Body of pancreas (tissue), 4 donors: ENCODE measurements at regions not wholly inside any gene's neighbourhood (a gene's known extent, or its start where the extent isn't known, plus 50 kb on each side); places are given as distances from the start of the nearest gene placed in this dataset.

Source experiments
- ATAC-seq: fragments of 150-250 bp; one replicate; pipeline ENCODE4 v1.9.1; 2016
- DNase-seq, 4 donors: peaks; one replicate each; pipeline ENCODE4 v3.0.0-alpha.2; 2019
- H3K27ac ChIP-seq, 4 donors: fragments of 200-600 bp; sonication (generic); 1 replicate in 3 of 4; 2 replicates in 1 of 4; pipeline versions ENCODE4 v1.5.1 to v1.6.1; 2016 to 2019; ENCODE audit warnings: mild to moderate bottlenecking in 1 of 4, mixed read lengths in 1 of 4, moderate library complexity in 1 of 4
- H3K27me3 ChIP-seq, 2 donors: fragments of 200-600 bp; sonication (generic); one replicate each; pipeline ENCODE4 v1.6.0; 2016; ENCODE audit warnings: mild to moderate bottlenecking in 1 of 2
- H3K36me3 ChIP-seq, 2 donors: fragments of 200-600 bp; sonication (generic); replicated peaks in 1 of 2; 2 replicates each; pipeline ENCODE4 v1.5.1; 2016; ENCODE audit warnings: low read depth in 2 of 2; ENCODE audit not compliant: insufficient read depth in 1 of 2
- H3K4me1 ChIP-seq: fragments of 200-600 bp; sonication (generic); one replicate; pipeline ENCODE4 v1.6.0; 2016
- H3K4me3 ChIP-seq, 2 donors: fragments of 200-600 bp; sonication (generic); 1 replicate in 1 of 2; 2 replicates in 1 of 2; pipeline ENCODE4 v1.5.1; 2016 to 2019
- H3K9me3 ChIP-seq, 3 donors: fragments of 200-600 bp; sonication (generic); 1 replicate in 2 of 3; 2 replicates in 1 of 3; pipeline ENCODE4 v1.5.1; 2016
- POLR2A ChIP-seq, 3 donors: fragments of 450-650 bp; IDR thresholded peaks; one replicate each; pipeline ENCODE4 v1.6.1; 2016; ENCODE audit warnings: antibody characterized with exemption in 3 of 3, mild to moderate bottlenecking in 2 of 3
- WGBS, 2 donors: methylation state at CpG; one replicate each; pipeline ENCODE4 v1.1.5; 2017; 5-methylcytosine and 5-hydroxymethylcytosine counted together
- intact Hi-C: fragments of 100-400 bp; cut with DNase I; formaldehyde crosslinking; loops from one replicate; pipeline ENCODE4 v1.15.1; 2023
- TF ChIP-seq, protein P1 (sequence below), 7 experiments: fragments of 450-650 bp in 4 of 7; fragments of 200-600 bp in 3 of 7; sonication (generic) in 3 of 7; IDR thresholded peaks; one replicate each; pipeline ENCODE4 v1.5.1; 2016 to 2019; ENCODE audit warnings: antibody characterized with exemption in 7 of 7

- no peaks in the 10 kb centered on the region for H3K4me1 ChIP-seq
- H3K36me3 ChIP-seq = no peaks in the 10 kb centered on the region
- no peak overlapping the region for H3K27ac ChIP-seq
- ATAC-seq = no peak
- intact Hi-C loops = no loop called here
- no peaks in the 10 kb centered on the region for H3K9me3 ChIP-seq
- H3K4me3 ChIP-seq = no peak overlapping the region
- no peaks in the 10 kb centered on the region for H3K27me3 ChIP-seq
- WGBS, 2 donors = 45 to 49% methylated on average over 4 of the region's 4 CpGs
- TF ChIP-seq, protein P1, sequence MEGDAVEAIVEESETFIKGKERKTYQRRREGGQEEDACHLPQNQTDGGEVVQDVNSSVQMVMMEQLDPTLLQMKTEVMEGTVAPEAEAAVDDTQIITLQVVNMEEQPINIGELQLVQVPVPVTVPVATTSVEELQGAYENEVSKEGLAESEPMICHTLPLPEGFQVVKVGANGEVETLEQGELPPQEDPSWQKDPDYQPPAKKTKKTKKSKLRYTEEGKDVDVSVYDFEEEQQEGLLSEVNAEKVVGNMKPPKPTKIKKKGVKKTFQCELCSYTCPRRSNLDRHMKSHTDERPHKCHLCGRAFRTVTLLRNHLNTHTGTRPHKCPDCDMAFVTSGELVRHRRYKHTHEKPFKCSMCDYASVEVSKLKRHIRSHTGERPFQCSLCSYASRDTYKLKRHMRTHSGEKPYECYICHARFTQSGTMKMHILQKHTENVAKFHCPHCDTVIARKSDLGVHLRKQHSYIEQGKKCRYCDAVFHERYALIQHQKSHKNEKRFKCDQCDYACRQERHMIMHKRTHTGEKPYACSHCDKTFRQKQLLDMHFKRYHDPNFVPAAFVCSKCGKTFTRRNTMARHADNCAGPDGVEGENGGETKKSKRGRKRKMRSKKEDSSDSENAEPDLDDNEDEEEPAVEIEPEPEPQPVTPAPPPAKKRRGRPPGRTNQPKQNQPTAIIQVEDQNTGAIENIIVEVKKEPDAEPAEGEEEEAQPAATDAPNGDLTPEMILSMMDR (IDR thresholded peaks at IDR 0.05) = no peak
- no peak for TF ChIP-seq POLR2A (IDR thresholded peaks at IDR 0.05)
- no peak for DNase-seq
Observed at GRCh38 chr5:24232929-24233498, 411.8 kb downstream of the CDH10 start.

- intact Hi-C loops = no loop called here
- ATAC-seq (no peak), DNase-seq (no peak)
- H3K27me3 ChIP-seq = no peaks in the 10 kb centered on the region
- no peak overlapping the region for H3K4me3 ChIP-seq
- 51 to 57% methylated on average over 2 of the region's 2 CpGs for WGBS, 2 donors
- no peaks in the 10 kb centered on the region for H3K4me1 ChIP-seq
- no peaks in the 10 kb centered on the region for H3K9me3 ChIP-seq
- no peaks in the 10 kb centered on the region for H3K36me3 ChIP-seq
- no peak for TF ChIP-seq POLR2A (IDR thresholded peaks at IDR 0.05)
- TF ChIP-seq, protein P1 (IDR thresholded peaks at IDR 0.05) = no peak
- no peak overlapping the region for H3K27ac ChIP-seq
Observed at GRCh38 chr5:24235946-24236345, 408.8 kb downstream of the CDH10 start.

DNA sequence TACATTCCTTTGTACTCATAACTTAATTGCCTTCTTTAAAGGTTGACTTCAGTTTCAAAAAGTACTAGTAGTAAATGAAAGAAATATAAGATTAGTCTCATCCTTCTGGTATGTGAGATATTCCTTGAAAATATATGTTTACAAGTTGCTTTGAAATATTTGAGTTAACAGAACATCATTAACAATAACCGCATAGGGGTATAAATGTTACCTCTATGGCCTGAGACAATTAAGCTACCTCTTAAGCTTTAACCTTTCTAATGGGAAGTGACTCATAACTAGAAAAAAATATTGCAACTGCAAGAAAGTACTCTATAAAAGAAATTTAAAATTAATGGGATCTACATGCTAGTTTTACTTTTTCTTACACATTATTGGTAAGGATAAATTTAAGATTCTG, 399.0 kb downstream of the CDH10 start:
- Histone ChIP-seq H3K9me3 (no peaks in the 10 kb centered on the region), H3K4me1 (no peaks in the 10 kb centered on the region), H3K27ac (no peak overlapping the region), H3K4me3 (no peak overlapping the region), H3K36me3 (no peaks in the 10 kb centered on the region), H3K27me3 (no peaks in the 10 kb centered on the region)
- DNase-seq (no peak), ATAC-seq (no peak)
- no peak for TF ChIP-seq POLR2A (IDR thresholded peaks at IDR 0.05)
- TF ChIP-seq, protein P1 (IDR thresholded peaks at IDR 0.05) = no peak
- intact Hi-C loops = no loop called here
- 74 to 78% methylated on average over 1 of the region's 1 CpG for WGBS, 2 donors

DNA sequence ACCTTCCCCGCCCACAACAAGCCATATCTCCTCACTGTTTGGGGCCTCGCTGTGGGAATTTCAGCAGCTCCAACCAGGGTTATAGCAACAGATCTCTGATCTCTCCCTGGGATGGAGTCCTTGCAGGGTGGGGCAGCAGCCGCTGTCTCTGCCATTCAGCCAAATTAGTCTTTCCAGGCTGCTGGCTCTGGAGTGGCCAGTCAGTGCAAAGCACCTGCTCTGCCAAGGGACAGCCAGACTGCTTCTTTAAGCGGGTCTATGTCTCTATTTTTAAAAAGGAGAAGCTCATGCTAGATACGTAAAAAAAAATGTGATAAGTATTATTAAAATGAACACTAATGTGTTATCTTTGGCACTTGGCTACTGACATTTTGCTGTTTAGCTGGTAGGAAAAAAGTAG, 380.2 kb downstream of the CDH10 start:
- H3K4me1 ChIP-seq = no peaks in the 10 kb centered on the region
- H3K4me3 ChIP-seq = no peak overlapping the region
- no peaks in the 10 kb centered on the region for H3K27me3 ChIP-seq
- no peak overlapping the region for H3K27ac ChIP-seq
- no peaks in the 10 kb centered on the region for H3K9me3 ChIP-seq
- TF ChIP-seq, protein P1 (IDR thresholded peaks at IDR 0.05) = no peak
- TF ChIP-seq POLR2A (IDR thresholded peaks at IDR 0.05) = no peak
- DNase-seq (no peak), ATAC-seq (no peak)
- intact Hi-C loops = no loop called here
- no peaks in the 10 kb centered on the region for H3K36me3 ChIP-seq
- WGBS, 2 donors = 61 to 72% methylated on average over 5 of the region's 5 CpGs

DNA sequence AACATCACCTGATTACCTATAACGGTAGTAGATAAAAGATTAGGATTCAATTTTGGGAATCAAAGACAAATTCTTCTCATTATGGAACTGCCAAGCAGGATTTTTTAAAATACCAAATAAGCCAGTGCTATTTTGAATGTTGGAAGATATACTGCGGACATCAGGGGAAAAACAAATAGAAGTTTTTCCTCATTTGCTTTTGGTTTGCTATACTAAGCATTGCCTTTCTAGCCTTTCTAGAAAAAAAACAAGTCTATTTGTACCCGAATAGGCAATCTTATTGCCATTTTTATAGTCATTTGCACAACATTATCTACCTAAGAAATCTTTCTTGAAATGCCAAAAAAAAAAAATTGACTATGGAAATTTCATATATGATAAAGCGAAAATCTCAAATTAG, 379.5 kb downstream of the CDH10 start:
- no peak for DNase-seq
- H3K4me3 ChIP-seq = no peak overlapping the region
- no peak for ATAC-seq
- H3K4me1 ChIP-seq = no peaks in the 10 kb centered on the region
- no peaks in the 10 kb centered on the region for H3K36me3 ChIP-seq
- TF ChIP-seq POLR2A (IDR thresholded peaks at IDR 0.05) = no peak
- intact Hi-C loops = no loop called here
- no peak overlapping the region for H3K27ac ChIP-seq
- H3K9me3 ChIP-seq = no peaks in the 10 kb centered on the region
- no peaks in the 10 kb centered on the region for H3K27me3 ChIP-seq
- WGBS, 2 donors = 66 to 69% methylated on average over 4 of the region's 4 CpGs
